Naive thymus-derived CD4-positive, alpha-beta T cell (primary cell): ENCODE measurements at regions not wholly inside any gene's neighbourhood (a gene's known extent, or its start where the extent isn't known, plus 50 kb on each side); places are given as distances from the start of the nearest gene placed in this dataset.
"Not testable (repeated sequence)": the region's sequence is repeated elsewhere in the genome, so short reads cannot be mapped to it uniquely, and the experiment has no call there.

ENCODE experiments used
- ATAC-seq: fragments of 150-1000 bp; cut with Tn5 transposase; 2 replicates; pipeline ENCODE4 v1.10.0; 2021; ENCODE audit warnings: mild to moderate bottlenecking, moderate library complexity
- CTCF ChIA-PET: fragments of 350-600 bp; sonication (Branson Sonifier 250); formaldehyde crosslinking; loops from one replicate; lab custom pipeline; 2021; ENCODE audit warnings: antibody characterized with exemption; lab: Charles Lee
- POLR2A ChIA-PET: fragments of 350-600 bp; sonication (Branson Sonifier 250); formaldehyde crosslinking; loops from one replicate; lab custom pipeline; 2021; ENCODE audit warnings: antibody characterized with exemption, inconsistent platforms; lab: Charles Lee
- DNase-seq, 9 donors: peaks; one replicate each; pipeline versions ENCODE4 v3.0.0 to v3.0.0-alpha.2; 2020 to 2022; ENCODE audit warnings: mixed read lengths in 1 of 9
- H3K27ac ChIP-seq: one replicate; pipeline ENCODE4 v1.7.0; 2013; ENCODE audit warnings: mild to moderate bottlenecking, low read depth, low read length, moderate library complexity
- H3K27me3 ChIP-seq, 2 donors: one replicate each; pipeline ENCODE4 v1.7.0; 2013; ENCODE audit warnings: low read length in 2 of 2, mild to moderate bottlenecking in 2 of 2, moderate library complexity in 2 of 2; ENCODE audit not compliant: control insufficient read depth in 2 of 2, insufficient read depth in 2 of 2
- H3K36me3 ChIP-seq, 3 experiments: 1 replicate in 2 of 3; 2 replicates in 1 of 3; pipeline ENCODE4 v1.7.0; 2013; ENCODE audit warnings: low read length in 3 of 3, mild to moderate bottlenecking in 3 of 3, moderate library complexity in 1 of 3; ENCODE audit not compliant: insufficient read depth in 3 of 3, control insufficient read depth in 2 of 3
- H3K4me1 ChIP-seq, 2 donors: one replicate each; pipeline ENCODE4 v1.7.0; 2013; ENCODE audit warnings: low read length in 2 of 2, mild to moderate bottlenecking in 2 of 2, moderate library complexity in 1 of 2; ENCODE audit not compliant: control insufficient read depth in 2 of 2, insufficient read depth in 2 of 2
- H3K4me3 ChIP-seq: 2 replicates; pipeline ENCODE4 v1.7.0; 2013; ENCODE audit warnings: mild to moderate bottlenecking, low read length
- H3K9me3 ChIP-seq, 3 experiments: 1 replicate in 2 of 3; 2 replicates in 1 of 3; pipeline ENCODE4 v1.7.0; 2013; ENCODE audit warnings: low read length in 3 of 3; ENCODE audit not compliant: control insufficient read depth in 2 of 3
- H3K27ac Mint-ChIP-seq, 9 donors: one replicate each; pipeline ENCODE4 v1.8.0; 2020 to 2022; ENCODE audit warnings: mixed read lengths in 9 of 9, mild to moderate bottlenecking in 8 of 9, moderate library complexity in 5 of 9, inconsistent platforms in 2 of 9
- H3K27me3 Mint-ChIP-seq, 5 donors: one replicate each; pipeline ENCODE4 v1.8.0; 2021 to 2022; ENCODE audit warnings: mixed read lengths in 5 of 5, mild to moderate bottlenecking in 1 of 5
- H3K36me3 Mint-ChIP-seq, 5 donors: one replicate each; pipeline ENCODE4 v1.8.0; 2020 to 2022; ENCODE audit warnings: mixed read lengths in 5 of 5, mild to moderate bottlenecking in 3 of 5, inconsistent platforms in 1 of 5
- H3K4me1 Mint-ChIP-seq, 7 donors: one replicate each; pipeline ENCODE4 v1.8.0; 2020 to 2022; ENCODE audit warnings: mixed read lengths in 7 of 7, mild to moderate bottlenecking in 3 of 7, inconsistent platforms in 1 of 7
- H3K4me3 Mint-ChIP-seq, 10 donors: one replicate each; pipeline ENCODE4 v1.8.0; 2020 to 2022; ENCODE audit warnings: mild to moderate bottlenecking in 10 of 10, mixed read lengths in 10 of 10, moderate library complexity in 6 of 10, inconsistent platforms in 2 of 10
- H3K9me3 Mint-ChIP-seq, 11 donors: one replicate each; pipeline ENCODE4 v1.8.0; 2020 to 2022; ENCODE audit warnings: mixed read lengths in 11 of 11, mild to moderate bottlenecking in 4 of 11, inconsistent platforms in 1 of 11, moderate library complexity in 1 of 11
- intact Hi-C, 2 donors: fragments of 100-400 bp; cut with micrococcal nuclease; formaldehyde crosslinking; loops; one replicate each; pipeline ENCODE4 v1.15.1; 2023

GRCh38 chr4:138435046-138435445 lies 192.9 kb upstream of the SLC7A11 start:
- POLR2A ChIA-PET, H3K36me3 Mint-ChIP-seq, H3K9me3 ChIP-seq, H3K36me3 ChIP-seq, H3K4me3 ChIP-seq, DNase-seq, H3K4me3 Mint-ChIP-seq, H3K27me3 Mint-ChIP-seq, CTCF ChIA-PET, H3K27ac ChIP-seq, ATAC-seq, H3K4me1 ChIP-seq, H3K27me3 ChIP-seq, H3K27ac Mint-ChIP-seq, H3K4me1 Mint-ChIP-seq, intact Hi-C loops: not testable (repeated sequence)
- peaks cover 1 to 28% (median 11%) of the 10 kb centered on the region in 11 donors for H3K9me3 Mint-ChIP-seq

- Mint-ChIP-seq H3K4me3 (no peak overlapping the region), H3K4me1 (peaks cover 0 to 4% (median 0%) of the 10 kb centered on the region in 7 donors), H3K9me3 (peaks cover 0 to 21% (median 7%) of the 10 kb centered on the region in 11 donors), H3K27ac (no peak overlapping the region), H3K27me3 (no peaks in the 10 kb centered on the region), H3K36me3 (peaks cover 0 to 5% (median 0%) of the 10 kb centered on the region in 5 donors)
- H3K4me3 ChIP-seq: no peak overlapping the region
- intact Hi-C loops: no loop called here
- no peaks in the 10 kb centered on the region for H3K27me3 ChIP-seq
- H3K36me3 ChIP-seq: no peaks in the 10 kb centered on the region
- ChIA-PET CTCF (no interaction called here), POLR2A (no interaction called here)
- no peaks in the 10 kb centered on the region for H3K4me1 ChIP-seq
- no peak for ATAC-seq
- no peaks in the 10 kb centered on the region for H3K9me3 ChIP-seq
- H3K27ac ChIP-seq: no peak overlapping the region
- DNase-seq: no peak
Observed at GRCh38 chr4:138428611-138429010, 186.5 kb upstream of the SLC7A11 start.

- H3K9me3 ChIP-seq: no peaks in the 10 kb centered on the region
- H3K27ac Mint-ChIP-seq: no peak overlapping the region
- ATAC-seq: no peak
- no peak for DNase-seq
- no peaks in the 10 kb centered on the region for H3K27me3 ChIP-seq
- H3K4me3 Mint-ChIP-seq: no peak overlapping the region
- H3K36me3 Mint-ChIP-seq: no peaks in the 10 kb centered on the region
- no peak overlapping the region for H3K4me3 ChIP-seq
- intact Hi-C loops: no loop called here
- H3K4me1 ChIP-seq: no peaks in the 10 kb centered on the region
- H3K27me3 Mint-ChIP-seq: no peaks in the 10 kb centered on the region
- ChIA-PET POLR2A (no interaction called here), CTCF (no interaction called here)
- no peak overlapping the region for H3K27ac ChIP-seq
- no peaks in the 10 kb centered on the region for H3K36me3 ChIP-seq
- H3K9me3 Mint-ChIP-seq: peaks cover 0 to 16% (median 0%) of the 10 kb centered on the region in 11 donors
- peaks cover 0 to 4% (median 0%) of the 10 kb centered on the region in 7 donors for H3K4me1 Mint-ChIP-seq
Observed at GRCh38 chr4:138426786-138427185, 184.6 kb upstream of the SLC7A11 start.

GRCh38 chr4:138420471-138420870 lies 178.3 kb upstream of the SLC7A11 start:
- no peak overlapping the region for H3K27ac ChIP-seq
- H3K4me3 Mint-ChIP-seq: no peak overlapping the region
- no peaks in the 10 kb centered on the region for H3K36me3 ChIP-seq
- DNase-seq (no peak), ATAC-seq (no peak)
- no peaks in the 10 kb centered on the region for H3K36me3 Mint-ChIP-seq
- no peak overlapping the region for H3K27ac Mint-ChIP-seq
- POLR2A ChIA-PET: no interaction called here
- H3K9me3 ChIP-seq: no peaks in the 10 kb centered on the region
- no peaks in the 10 kb centered on the region for H3K27me3 ChIP-seq
- peaks cover 0 to 12% (median 0%) of the 10 kb centered on the region in 11 donors for H3K9me3 Mint-ChIP-seq
- H3K4me3 ChIP-seq: no peak overlapping the region
- peaks cover 0 to 2% (median 0%) of the 10 kb centered on the region in 7 donors for H3K4me1 Mint-ChIP-seq
- CTCF ChIA-PET: no interaction called here
- no peaks in the 10 kb centered on the region for H3K27me3 Mint-ChIP-seq
- intact Hi-C loops: no loop called here
- H3K4me1 ChIP-seq: no peaks in the 10 kb centered on the region

GRCh38 chr4:138414202-138414601 lies 172.1 kb upstream of the SLC7A11 start:
- ATAC-seq (no peak), DNase-seq (no peak)
- Histone ChIP-seq H3K27me3 (no peaks in the 10 kb centered on the region), H3K27ac (no peak overlapping the region), H3K4me1 (no peaks in the 10 kb centered on the region), H3K36me3 (no peaks in the 10 kb centered on the region), H3K4me3 (no peak overlapping the region), H3K9me3 (no peaks in the 10 kb centered on the region)
- Mint-ChIP-seq H3K4me1 (no peaks in the 10 kb centered on the region), H3K27ac (no peak overlapping the region), H3K27me3 (no peaks in the 10 kb centered on the region), H3K36me3 (no peaks in the 10 kb centered on the region), H3K4me3 (no peak overlapping the region), H3K9me3 (peaks cover 0 to 8% (median 0%) of the 10 kb centered on the region in 11 donors)
- intact Hi-C loops: no loop called here
- ChIA-PET CTCF (no interaction called here), POLR2A (no interaction called here)

GRCh38 chr4:138413273-138413672 lies 171.1 kb upstream of the SLC7A11 start:
- Histone ChIP-seq H3K36me3 (no peaks in the 10 kb centered on the region), H3K27me3 (no peaks in the 10 kb centered on the region), H3K9me3 (no peaks in the 10 kb centered on the region), H3K4me1 (no peaks in the 10 kb centered on the region), H3K4me3 (no peak overlapping the region), H3K27ac (no peak overlapping the region)
- peaks cover 0 to 3% (median 0%) of the 10 kb centered on the region in 11 donors for H3K9me3 Mint-ChIP-seq
- intact Hi-C loops: no loop called here
- H3K27ac Mint-ChIP-seq: no peak overlapping the region
- no peaks in the 10 kb centered on the region for H3K27me3 Mint-ChIP-seq
- H3K4me3 Mint-ChIP-seq: no peak overlapping the region
- no peak for ATAC-seq
- ChIA-PET CTCF (no interaction called here), POLR2A (no interaction called here)
- no peaks in the 10 kb centered on the region for H3K36me3 Mint-ChIP-seq
- no peak for DNase-seq
- H3K4me1 Mint-ChIP-seq: no peaks in the 10 kb centered on the region

GRCh38 chr4:138412847-138413246 lies 170.7 kb upstream of the SLC7A11 start:
- ChIA-PET CTCF (no interaction called here), POLR2A (no interaction called here)
- no peak overlapping the region for H3K27ac ChIP-seq
- intact Hi-C loops: no loop called here
- no peaks in the 10 kb centered on the region for H3K27me3 ChIP-seq
- H3K36me3 ChIP-seq: no peaks in the 10 kb centered on the region
- Mint-ChIP-seq H3K4me1 (no peaks in the 10 kb centered on the region), H3K4me3 (no peak overlapping the region), H3K27me3 (no peaks in the 10 kb centered on the region), H3K27ac (no peak overlapping the region), H3K9me3 (peaks cover 0 to 3% (median 0%) of the 10 kb centered on the region in 11 donors), H3K36me3 (no peaks in the 10 kb centered on the region)
- DNase-seq: no peak
- H3K4me1 ChIP-seq: no peaks in the 10 kb centered on the region
- no peak for ATAC-seq
- H3K4me3 ChIP-seq: no peak overlapping the region
- H3K9me3 ChIP-seq: no peaks in the 10 kb centered on the region
